ENCODE measurements at regions not wholly inside any gene's neighbourhood (a gene's known extent, or its start where the extent isn't known, plus 50 kb on each side); places are given as distances from the start of the nearest gene placed in this dataset.

DNA sequence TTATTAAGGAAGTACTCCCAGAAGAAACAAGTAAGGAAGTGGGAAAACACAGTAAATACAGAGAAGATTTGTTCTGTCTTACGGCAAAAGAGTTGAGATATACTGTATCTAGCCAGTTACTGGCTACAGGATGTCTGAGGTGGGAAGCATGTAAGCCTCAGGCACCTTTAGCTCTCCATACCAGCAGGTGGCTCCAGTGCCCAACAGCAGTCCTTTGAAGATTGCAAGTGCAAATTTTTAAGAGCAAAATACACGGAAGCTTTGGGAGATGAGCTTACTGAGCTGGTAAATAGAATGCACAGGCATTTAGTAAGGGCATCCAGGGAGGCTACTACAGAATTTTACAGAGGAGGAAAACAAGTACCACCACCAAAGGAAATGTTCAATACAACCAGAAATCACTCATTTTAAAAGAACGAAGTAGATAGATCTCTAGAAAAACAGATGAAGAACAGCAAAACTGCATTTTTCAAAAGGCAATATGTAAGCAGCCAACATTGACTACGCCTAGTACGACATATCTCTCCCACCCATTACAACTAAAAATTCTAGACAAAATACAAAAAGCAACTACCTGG lies 57.9 kb upstream of the VSTM2B start:
- TF ChIP-seq CTCF (IDR thresholded peaks at IDR 0.05): no peak
- TF ChIP-seq POLR2A (IDR thresholded peaks at IDR 0.05): no peak
- H3K27me3 ChIP-seq: no peaks in the 10 kb centered on the region
- no peak for DNase-seq

DNA sequence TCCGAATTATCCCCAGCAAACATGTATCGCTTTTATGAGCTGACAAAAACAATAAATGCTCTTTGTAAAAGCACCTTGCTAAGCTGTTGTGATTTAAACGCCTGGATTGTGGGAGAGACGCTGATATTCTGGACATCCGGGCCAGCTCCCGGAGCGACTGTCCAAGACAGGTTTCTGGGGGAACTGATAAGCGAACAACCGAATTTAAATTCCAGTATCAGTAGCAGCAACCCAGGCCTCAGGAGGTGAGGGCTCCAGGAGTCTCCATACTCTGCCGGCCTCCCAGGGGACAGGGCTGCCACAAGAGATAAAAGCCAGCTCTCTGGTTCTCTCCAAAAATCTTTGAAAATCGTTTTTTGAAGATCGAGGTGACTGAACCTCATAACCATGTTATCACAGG lies 50.3 kb upstream of the VSTM2B start:
- Histone ChIP-seq H3K27me3 (no peaks in the 10 kb centered on the region), H3K9me3 (peaks cover 0 to 3% (median under 1%) of the 10 kb centered on the region in 4 donors), H3K36me3 (no peaks in the 10 kb centered on the region), H3K4me1 (no peaks in the 10 kb centered on the region), H3K27ac (no peak overlapping the region), H3K4me3 (no peak overlapping the region)
- TF ChIP-seq CTCF (IDR thresholded peaks at IDR 0.05) (no peak), POLR2A (IDR thresholded peaks at IDR 0.05) (no peak)
- no peak for DNase-seq

More for the DNA sequence above, 57.9 kb upstream of the VSTM2B start:
- H3K4me1 ChIP-seq: no peaks in the 10 kb centered on the region
- no peaks in the 10 kb centered on the region for H3K36me3 ChIP-seq
- no peaks in the 10 kb centered on the region for H3K9me3 ChIP-seq
- H3K4me3 ChIP-seq: no peak overlapping the region
- H3K27ac ChIP-seq: no peak overlapping the region

Data from Peyer's patch (tissue), 4 donors.